ENCODE measurements at regions not wholly inside any gene's neighbourhood (a gene's known extent, or its start where the extent isn't known, plus 50 kb on each side); places are given as distances from the start of the nearest gene placed in this dataset.
"Not testable (repeated sequence)": the region's sequence is repeated elsewhere in the genome, so short reads cannot be mapped to it uniquely, and the experiment has no call there.

- DNase-seq (ENCODE audit: low spot score): peak; percentile 38
Measured at GRCh38 chr6:79431537-79431933, 105.7 kb downstream of the LCA5 start.

GRCh38 chr6:79430913-79431536, 106.2 kb downstream of the LCA5 start:
- DNase-seq (ENCODE audit: low spot score): peak; percentile 17

- DNase-seq (ENCODE audit: low spot score): no peak
Measured at GRCh38 chr6:79427721-79428120, 109.5 kb downstream of the LCA5 start.

- DNase-seq (ENCODE audit: low spot score): no peak
Measured at GRCh38 chr6:79426625-79427278, 110.5 kb downstream of the LCA5 start.

GRCh38 chr6:79425589-79426311, 111.5 kb downstream of the LCA5 start:
- DNase-seq (ENCODE audit: low spot score): no peak

GRCh38 chr6:79423216-79423615, 114.0 kb downstream of the LCA5 start:
- DNase-seq (ENCODE audit: low spot score): no peak

- DNase-seq (ENCODE audit: low spot score): no peak
Measured at GRCh38 chr6:79422666-79423065, 114.6 kb downstream of the LCA5 start.

GRCh38 chr6:79421707-79422484, 115.3 kb downstream of the LCA5 start:
- no peak for DNase-seq (ENCODE audit: low spot score)

GRCh38 chr6:79421001-79421411, 116.2 kb downstream of the LCA5 start:
- DNase-seq (ENCODE audit: low spot score): no peak

- DNase-seq (ENCODE audit: low spot score): no peak
Measured at GRCh38 chr6:79420054-79420453, 117.2 kb downstream of the LCA5 start.

- no peak for DNase-seq (ENCODE audit: low spot score)
Measured at GRCh38 chr6:79416931-79417330, 120.3 kb downstream of the LCA5 start.

GRCh38 chr6:79413562-79414002, 123.6 kb downstream of the LCA5 start:
- DNase-seq (ENCODE audit: low spot score): no peak

- no peak for DNase-seq (ENCODE audit: low spot score)
Measured at GRCh38 chr6:79410806-79411205, 126.4 kb downstream of the LCA5 start.

- no peak for DNase-seq (ENCODE audit: low spot score)
Measured at GRCh38 chr6:79408256-79408974, 128.8 kb downstream of the LCA5 start.

GRCh38 chr6:79404677-79405076, 132.6 kb downstream of the LCA5 start:
- no peak for DNase-seq (ENCODE audit: low spot score)

GRCh38 chr6:79404261-79404660, 133.0 kb downstream of the LCA5 start:
- no peak for DNase-seq (ENCODE audit: low spot score)

- no peak for DNase-seq (ENCODE audit: low spot score)
Measured at GRCh38 chr6:79403563-79403962, 133.7 kb downstream of the LCA5 start.

GRCh38 chr6:79403086-79403485, 134.1 kb downstream of the LCA5 start:
- no peak for DNase-seq (ENCODE audit: low spot score)

GRCh38 chr6:79399499-79399898, 137.7 kb downstream of the LCA5 start:
- DNase-seq (ENCODE audit: low spot score): no peak

- DNase-seq (ENCODE audit: low spot score): not testable (repeated sequence)
Measured at GRCh38 chr6:79398617-79399016, 138.6 kb downstream of the LCA5 start.

GRCh38 chr6:79396625-79397024, 140.6 kb downstream of the LCA5 start:
- no peak for DNase-seq (ENCODE audit: low spot score)

GRCh38 chr6:79394690-79395089, 142.5 kb downstream of the LCA5 start:
- no peak for DNase-seq (ENCODE audit: low spot score)

All from iPS-NIHi11 (cell line).